NCI-H146 treated with DMSO at 0.1 percent for 48 hours (cell line): ENCODE measurements at regions not wholly inside any gene's neighbourhood (a gene's known extent, or its start where the extent isn't known, plus 50 kb on each side); places are given as distances from the start of the nearest gene placed in this dataset.

ENCODE experiments used
- DNase-seq: peaks from one replicate; lab custom pipeline; 2025; ENCODE audit not compliant: unreplicated experiment; lab: John Stamatoyannopoulos, UW

GRCh38 chr3:73294537-73294936 lies 233.1 kb downstream of the EBLN2 start:
- no peak for DNase-seq

- no peak for DNase-seq
Measured at GRCh38 chr3:73295876-73296635, 234.6 kb downstream of the EBLN2 start.

- no peak for DNase-seq
Measured at GRCh38 chr3:73296859-73297258, 235.4 kb downstream of the EBLN2 start.

- peak; percentile 89 for DNase-seq
Measured at GRCh38 chr3:73298243-73299183, 237.1 kb downstream of the EBLN2 start.

GRCh38 chr3:73299184-73299691 lies 237.8 kb downstream of the EBLN2 start:
- no peak for DNase-seq

GRCh38 chr3:73314151-73314951 lies 252.9 kb downstream of the EBLN2 start:
- no peak for DNase-seq

- DNase-seq = no peak
Measured at GRCh38 chr3:73315706-73316105, 254.2 kb downstream of the EBLN2 start.

- DNase-seq = no peak
Measured at GRCh38 chr3:73319179-73319769, 257.8 kb downstream of the EBLN2 start.

GRCh38 chr3:73321286-73321999 lies 260.0 kb downstream of the EBLN2 start:
- DNase-seq = no peak

- DNase-seq = no peak
Measured at GRCh38 chr3:73324203-73325155, 263.0 kb downstream of the EBLN2 start.

- DNase-seq = no peak
Measured at GRCh38 chr3:73326396-73326795, 264.9 kb downstream of the EBLN2 start.

- no peak for DNase-seq
Measured at GRCh38 chr3:73327052-73327451, 265.6 kb downstream of the EBLN2 start.
